Type B pancreatic cell (in vitro differentiated cells): ENCODE measurements at regions not wholly inside any gene's neighbourhood (a gene's known extent, or its start where the extent isn't known, plus 50 kb on each side); places are given as distances from the start of the nearest gene placed in this dataset.

Experiments
- DNase-seq: peaks from one replicate; pipeline ENCODE4 v3.0.0; 2021; ENCODE audit warnings: mixed read lengths; ENCODE audit not compliant: unreplicated experiment; ENCODE audit errors: extremely low spot score
- H3K27ac Mint-ChIP-seq: 2 replicates; pipeline ENCODE4 v1.8.0; 2021; ENCODE audit warnings: mild to moderate bottlenecking, mixed read lengths
- H3K27me3 Mint-ChIP-seq: 2 replicates; pipeline ENCODE4 v1.8.0; 2021; ENCODE audit warnings: mixed read lengths
- H3K36me3 Mint-ChIP-seq: 2 replicates; pipeline ENCODE4 v1.8.0; 2021; ENCODE audit warnings: mixed read lengths
- H3K4me1 Mint-ChIP-seq: one replicate; pipeline ENCODE4 v1.8.0; 2021; ENCODE audit warnings: mixed read lengths; ENCODE audit not compliant: unreplicated experiment
- H3K4me3 Mint-ChIP-seq: 2 replicates; pipeline ENCODE4 v1.8.0; 2021; ENCODE audit warnings: mild to moderate bottlenecking, mixed read lengths
- H3K9me3 Mint-ChIP-seq: 2 replicates; pipeline ENCODE4 v1.8.0; 2021; ENCODE audit warnings: mixed read lengths
- TF ChIP-seq, protein P1 (sequence below): fragments of 200-600 bp; sonication (generic); conservative IDR thresholded peaks from 2 replicates; pipeline ENCODE4 v1.5.0; 2021; ENCODE audit warnings: antibody characterized with exemption, mild to moderate bottlenecking

DNA sequence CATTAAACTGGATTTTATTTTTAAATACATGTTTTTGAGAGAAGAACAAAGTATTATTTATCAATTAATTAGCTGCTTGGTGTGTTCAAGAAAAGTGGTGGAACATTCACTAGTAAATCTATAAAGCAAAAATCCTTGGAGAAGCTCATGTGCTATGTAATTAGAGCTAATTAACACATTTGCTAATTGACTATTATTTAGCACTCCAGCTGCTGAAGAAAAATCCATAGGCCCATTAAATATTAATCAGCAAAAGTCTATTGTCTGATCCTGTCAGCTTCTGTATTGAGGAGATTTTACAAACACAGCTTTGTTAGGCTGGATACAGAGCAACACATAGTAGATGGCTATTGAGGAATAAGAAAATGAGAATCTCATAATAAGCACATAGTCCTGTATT is 336.1 kb downstream of the RBM43 start:
- H3K27ac Mint-ChIP-seq: no peak overlapping the region
- TF ChIP-seq, protein P1, sequence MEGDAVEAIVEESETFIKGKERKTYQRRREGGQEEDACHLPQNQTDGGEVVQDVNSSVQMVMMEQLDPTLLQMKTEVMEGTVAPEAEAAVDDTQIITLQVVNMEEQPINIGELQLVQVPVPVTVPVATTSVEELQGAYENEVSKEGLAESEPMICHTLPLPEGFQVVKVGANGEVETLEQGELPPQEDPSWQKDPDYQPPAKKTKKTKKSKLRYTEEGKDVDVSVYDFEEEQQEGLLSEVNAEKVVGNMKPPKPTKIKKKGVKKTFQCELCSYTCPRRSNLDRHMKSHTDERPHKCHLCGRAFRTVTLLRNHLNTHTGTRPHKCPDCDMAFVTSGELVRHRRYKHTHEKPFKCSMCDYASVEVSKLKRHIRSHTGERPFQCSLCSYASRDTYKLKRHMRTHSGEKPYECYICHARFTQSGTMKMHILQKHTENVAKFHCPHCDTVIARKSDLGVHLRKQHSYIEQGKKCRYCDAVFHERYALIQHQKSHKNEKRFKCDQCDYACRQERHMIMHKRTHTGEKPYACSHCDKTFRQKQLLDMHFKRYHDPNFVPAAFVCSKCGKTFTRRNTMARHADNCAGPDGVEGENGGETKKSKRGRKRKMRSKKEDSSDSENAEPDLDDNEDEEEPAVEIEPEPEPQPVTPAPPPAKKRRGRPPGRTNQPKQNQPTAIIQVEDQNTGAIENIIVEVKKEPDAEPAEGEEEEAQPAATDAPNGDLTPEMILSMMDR: no peak
- H3K4me1 Mint-ChIP-seq: no peaks in the 10 kb centered on the region
- H3K9me3 Mint-ChIP-seq: no peaks in the 10 kb centered on the region
- no peak overlapping the region for H3K4me3 Mint-ChIP-seq
- H3K27me3 Mint-ChIP-seq: no peaks in the 10 kb centered on the region
- no peak for DNase-seq
- H3K36me3 Mint-ChIP-seq: no peaks in the 10 kb centered on the region

DNA sequence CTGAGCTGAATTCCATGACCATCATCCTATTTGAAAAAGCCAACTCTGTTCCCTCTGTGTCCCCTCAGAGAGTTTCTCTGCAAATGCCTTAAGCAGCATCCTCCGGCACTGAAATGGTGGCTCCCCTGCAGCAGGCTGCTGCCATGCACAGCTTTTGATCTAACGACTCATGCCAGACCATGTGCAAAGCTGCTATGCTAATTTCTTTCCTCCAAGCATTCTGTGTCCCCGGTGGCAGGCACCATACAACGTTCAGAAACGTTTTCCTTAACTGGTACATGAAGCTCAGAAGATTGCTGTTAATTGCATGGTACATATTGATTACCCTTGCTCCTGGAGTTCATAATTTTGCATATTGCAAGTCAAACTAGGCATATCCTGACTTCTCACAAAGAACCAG is 336.8 kb downstream of the RBM43 start:
- Mint-ChIP-seq H3K9me3 (no peaks in the 10 kb centered on the region), H3K27ac (no peak overlapping the region), H3K27me3 (no peaks in the 10 kb centered on the region), H3K4me3 (no peak overlapping the region), H3K4me1 (no peaks in the 10 kb centered on the region), H3K36me3 (no peaks in the 10 kb centered on the region)
- DNase-seq: no peak
- TF ChIP-seq, protein P1: no peak

DNA sequence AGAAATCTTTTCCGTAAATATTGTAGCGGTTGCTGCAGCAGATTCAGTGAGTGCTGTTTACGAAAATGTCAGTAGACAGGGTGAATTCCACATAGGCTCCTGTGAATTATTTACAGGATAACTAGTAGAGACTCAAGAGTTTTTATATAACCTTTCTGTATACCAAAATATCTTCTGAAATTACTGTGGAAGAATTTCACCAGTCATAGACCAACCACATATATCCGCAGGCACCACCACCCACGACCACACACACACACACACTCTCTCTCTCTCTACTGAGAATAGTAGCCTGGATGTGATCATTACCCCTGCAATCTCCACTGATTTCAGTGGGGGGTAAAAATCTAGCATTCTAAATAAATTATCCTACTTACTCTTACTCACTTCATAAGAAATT is 341.8 kb downstream of the RBM43 start:
- Mint-ChIP-seq H3K27me3 (no peaks in the 10 kb centered on the region), H3K4me1 (no peaks in the 10 kb centered on the region), H3K36me3 (no peaks in the 10 kb centered on the region), H3K27ac (no peak overlapping the region), H3K9me3 (peaks cover 7% of the 10 kb centered on the region), H3K4me3 (no peak overlapping the region)
- DNase-seq: no peak
- TF ChIP-seq, protein P1: no peak

DNA sequence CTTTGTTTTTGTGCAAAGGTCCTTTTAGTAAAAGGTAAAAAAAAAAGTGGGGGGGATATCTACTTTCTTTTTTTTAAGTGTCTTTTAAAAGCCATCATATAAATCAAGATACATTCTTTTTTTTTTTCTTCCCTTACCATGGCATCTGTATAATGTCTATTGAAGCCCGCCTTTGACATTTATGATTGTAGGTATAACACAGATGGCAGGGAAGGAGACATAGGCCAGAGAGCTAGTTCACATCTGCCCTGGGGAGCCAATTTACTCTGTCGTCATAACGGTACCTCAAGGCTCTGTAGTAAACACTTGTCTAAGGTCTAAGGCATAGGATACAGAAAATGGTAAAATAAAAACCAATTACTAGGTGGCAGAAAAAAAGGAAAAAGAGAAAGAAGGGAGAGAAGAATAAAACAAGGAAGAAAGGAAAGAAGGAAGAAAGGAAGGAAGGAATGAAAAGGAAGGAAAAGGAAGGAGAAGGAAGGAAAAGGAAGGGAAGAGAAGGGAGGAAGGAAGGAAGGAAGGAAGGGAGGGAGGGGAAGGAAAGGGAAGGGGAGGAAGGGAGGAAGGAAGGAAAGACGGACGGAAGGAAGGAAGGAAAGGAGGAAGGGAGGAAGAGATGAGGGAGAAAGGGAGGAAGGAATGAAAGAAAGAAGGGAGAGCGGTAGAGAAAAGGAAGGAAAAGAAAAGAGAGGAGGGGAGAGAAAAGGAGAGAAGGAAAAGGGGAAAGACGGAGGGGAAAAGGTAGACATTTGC is 343.5 kb downstream of the RBM43 start:
- no peak overlapping the region for H3K4me3 Mint-ChIP-seq
- H3K27ac Mint-ChIP-seq: no peak overlapping the region
- H3K36me3 Mint-ChIP-seq: no peaks in the 10 kb centered on the region
- DNase-seq: no peak
- no peaks in the 10 kb centered on the region for H3K27me3 Mint-ChIP-seq
- TF ChIP-seq, protein P1: no peak
- peaks cover 7% of the 10 kb centered on the region for H3K9me3 Mint-ChIP-seq
- H3K4me1 Mint-ChIP-seq: no peaks in the 10 kb centered on the region

DNA sequence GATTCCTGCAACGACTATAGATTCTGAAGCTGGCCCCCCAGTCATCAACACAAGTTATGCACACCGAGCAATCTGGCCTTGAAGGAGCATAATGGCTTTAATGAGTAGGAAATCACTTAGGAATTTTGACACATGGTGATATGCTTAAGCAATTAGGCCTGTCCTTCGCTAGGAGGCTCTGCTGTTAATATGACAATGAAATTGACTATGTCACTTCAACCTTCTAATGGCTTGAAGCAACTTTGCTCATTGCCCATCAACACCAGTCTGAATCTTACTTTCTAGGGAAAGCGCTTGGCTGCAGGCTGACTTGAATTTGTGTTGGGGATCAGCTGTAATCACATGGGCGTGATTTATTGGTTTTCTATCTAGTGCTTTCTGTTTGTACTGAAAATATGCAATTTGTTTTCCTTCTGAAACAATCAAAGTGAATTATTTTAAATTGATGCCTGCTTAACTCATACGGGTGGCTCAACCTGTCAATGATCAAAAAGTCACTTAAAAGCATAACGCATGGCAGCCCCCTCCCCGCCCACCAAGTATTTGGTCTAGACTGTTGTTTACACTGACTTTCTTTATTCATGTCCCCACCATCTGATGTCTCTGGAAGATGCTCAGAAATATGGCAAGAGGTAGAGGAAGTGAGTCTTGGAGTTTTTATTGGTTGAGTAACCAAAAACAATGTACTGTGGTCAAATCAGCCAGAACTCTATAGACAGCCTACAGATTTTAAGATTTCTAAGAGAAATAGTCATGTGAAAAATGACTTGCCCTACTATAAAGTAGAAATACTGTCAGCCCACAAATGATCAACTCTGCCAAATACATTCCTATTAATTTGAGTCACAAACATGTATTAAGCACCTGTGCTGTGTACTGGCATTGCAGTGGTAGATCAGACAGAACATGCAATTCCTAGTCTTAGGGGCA is 344.9 kb downstream of the RBM43 start:
- peaks cover 4% of the 10 kb centered on the region for H3K4me1 Mint-ChIP-seq
- H3K27me3 Mint-ChIP-seq: no peaks in the 10 kb centered on the region
- H3K36me3 Mint-ChIP-seq: no peaks in the 10 kb centered on the region
- DNase-seq: no peak
- H3K4me3 Mint-ChIP-seq: no peak overlapping the region
- peaks cover 7% of the 10 kb centered on the region for H3K9me3 Mint-ChIP-seq
- peak overlapping the region; percentile 54 for H3K27ac Mint-ChIP-seq
- TF ChIP-seq, protein P1: no peak
